ENCODE measurements at regions not wholly inside any gene's neighbourhood (a gene's known extent, or its start where the extent isn't known, plus 50 kb on each side); places are given as distances from the start of the nearest gene placed in this dataset.

DNA sequence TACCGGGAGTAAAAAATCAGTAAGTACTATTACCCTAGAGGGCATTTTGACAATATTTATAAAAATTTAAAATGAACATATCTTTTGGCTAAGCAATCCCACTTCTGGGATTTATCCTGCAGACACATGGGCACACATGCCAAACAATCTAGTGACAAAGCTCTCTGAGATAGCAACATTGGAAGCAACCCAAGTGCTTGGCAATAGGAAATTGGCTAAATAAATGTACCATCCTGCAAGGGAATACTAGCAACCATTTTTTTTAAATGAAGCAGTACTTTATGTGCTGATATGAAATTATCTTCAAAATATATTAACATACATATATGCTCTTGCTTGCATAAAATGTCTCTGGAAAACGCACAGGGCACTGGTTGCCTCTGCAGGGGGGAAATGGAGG, 133.8 kb downstream of the SNX5 start:
- Histone ChIP-seq H3K9ac (ENCODE audit: low read length) (peak overlapping the region; percentile 42; the same call in 1 of the 2 replicates), H3K9me2 (ENCODE audit: insufficient read depth) (no peaks in the 10 kb centered on the region), H3K36me3 (ENCODE audit: control insufficient read depth in 1 of 2, insufficient read depth in 2 of 2, low read length in 2 of 2) (no peaks in the 10 kb centered on the region), H3K4me3 (replicated peaks in 1 of 2; ENCODE audit: low read depth in 1 of 2, low read length in 2 of 2) (0 out of 4 replicates have a peak overlapping the region, but pooled peaks of 1 of the 2 experiments have one; percentile 28), H3K4me1 (ENCODE audit: control insufficient read depth in 1 of 2, insufficient read depth in 2 of 2, low read length in 2 of 2) (peaks cover 30 to 43% of the 10 kb centered on the region in 2 experiments), H3K9me3 (ENCODE audit: control insufficient read depth in 1 of 2, insufficient read depth in 1 of 2, low read depth in 1 of 2, low read length in 2 of 2) (no peaks in the 10 kb centered on the region), H3K79me2 (ENCODE audit: insufficient read depth, low read length) (no peaks in the 10 kb centered on the region), H3K27ac (ENCODE audit: low read depth, low read length) (peak overlapping the region; percentile 49; the same call in 1 of the 2 replicates), H3K4me2 (ENCODE audit: low read length) (peak overlapping the region; percentile 65), H3K27me3 (ENCODE audit: insufficient read depth, low read length) (no peaks in the 10 kb centered on the region), H4K20me1 (ENCODE audit: insufficient read depth) (no peaks in the 10 kb centered on the region), H2AFZ (ENCODE audit: low read depth, low read length, poor library complexity, severe bottlenecking) (peak overlapping the region; percentile 87)
- ChIA-PET CTCF (no interaction called here), RAD21 (ENCODE audit: low non-redundant PET in 1 of 2, low total read pairs in 2 of 2, uncharacterized antibody in 2 of 2, unreplicated experiment in 2 of 2) (no interaction called here), POLR2A (interaction anchor here (1.0 kb wide), 1 partner anchor 9 kb away, joined by 3 read pairs; no protein-coding TSS in a partner anchor)
- DNase-seq (ENCODE audit: low read depth, low spot score): no peak
- ATAC-seq: peak; percentile 24; the same call in 1 of the 2 replicates
- TF ChIP-seq EZH2phosphoT487 (IDR thresholded peaks at IDR 0.05; ENCODE audit: borderline replicate concordance) (no peak), SIN3A (IDR thresholded peaks at IDR 0.05; ENCODE audit: low read depth) (no peak), ZFX (IDR thresholded peaks at IDR 0.05) (no peak), CEBPB (IDR thresholded peaks at IDR 0.05; ENCODE audit: low read depth) (no peak), RAD21 (IDR thresholded peaks at IDR 0.05; ENCODE audit: low read depth) (no peak), FOSL1 (IDR thresholded peaks at IDR 0.05; ENCODE audit: low read depth) (no peak), SP1 (IDR thresholded peaks at IDR 0.05; ENCODE audit: low read depth) (no peak), POLR2AphosphoS5 (IDR thresholded peaks at IDR 0.05; ENCODE audit: low read depth, low read length) (no peak), JUND (IDR thresholded peaks at IDR 0.05) (no peak), YY1 (IDR thresholded peaks at IDR 0.05; ENCODE audit: extremely low read depth, insufficient replicate concordance, low read depth, low read length) (no peak)
- TF ChIP-seq, protein P1, sequence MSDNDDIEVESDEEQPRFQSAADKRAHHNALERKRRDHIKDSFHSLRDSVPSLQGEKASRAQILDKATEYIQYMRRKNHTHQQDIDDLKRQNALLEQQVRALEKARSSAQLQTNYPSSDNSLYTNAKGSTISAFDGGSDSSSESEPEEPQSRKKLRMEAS (IDR thresholded peaks at IDR 0.05): no peak
- TF ChIP-seq, protein P2, sequence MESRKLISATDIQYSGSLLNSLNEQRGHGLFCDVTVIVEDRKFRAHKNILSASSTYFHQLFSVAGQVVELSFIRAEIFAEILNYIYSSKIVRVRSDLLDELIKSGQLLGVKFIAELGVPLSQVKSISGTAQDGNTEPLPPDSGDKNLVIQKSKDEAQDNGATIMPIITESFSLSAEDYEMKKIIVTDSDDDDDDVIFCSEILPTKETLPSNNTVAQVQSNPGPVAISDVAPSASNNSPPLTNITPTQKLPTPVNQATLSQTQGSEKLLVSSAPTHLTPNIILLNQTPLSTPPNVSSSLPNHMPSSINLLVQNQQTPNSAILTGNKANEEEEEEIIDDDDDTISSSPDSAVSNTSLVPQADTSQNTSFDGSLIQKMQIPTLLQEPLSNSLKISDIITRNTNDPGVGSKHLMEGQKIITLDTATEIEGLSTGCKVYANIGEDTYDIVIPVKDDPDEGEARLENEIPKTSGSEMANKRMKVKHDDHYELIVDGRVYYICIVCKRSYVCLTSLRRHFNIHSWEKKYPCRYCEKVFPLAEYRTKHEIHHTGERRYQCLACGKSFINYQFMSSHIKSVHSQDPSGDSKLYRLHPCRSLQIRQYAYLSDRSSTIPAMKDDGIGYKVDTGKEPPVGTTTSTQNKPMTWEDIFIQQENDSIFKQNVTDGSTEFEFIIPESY (IDR thresholded peaks at IDR 0.05; ENCODE audit: extremely low read depth, insufficient replicate concordance, low read length): no peak
- TF ChIP-seq, protein P3, sequence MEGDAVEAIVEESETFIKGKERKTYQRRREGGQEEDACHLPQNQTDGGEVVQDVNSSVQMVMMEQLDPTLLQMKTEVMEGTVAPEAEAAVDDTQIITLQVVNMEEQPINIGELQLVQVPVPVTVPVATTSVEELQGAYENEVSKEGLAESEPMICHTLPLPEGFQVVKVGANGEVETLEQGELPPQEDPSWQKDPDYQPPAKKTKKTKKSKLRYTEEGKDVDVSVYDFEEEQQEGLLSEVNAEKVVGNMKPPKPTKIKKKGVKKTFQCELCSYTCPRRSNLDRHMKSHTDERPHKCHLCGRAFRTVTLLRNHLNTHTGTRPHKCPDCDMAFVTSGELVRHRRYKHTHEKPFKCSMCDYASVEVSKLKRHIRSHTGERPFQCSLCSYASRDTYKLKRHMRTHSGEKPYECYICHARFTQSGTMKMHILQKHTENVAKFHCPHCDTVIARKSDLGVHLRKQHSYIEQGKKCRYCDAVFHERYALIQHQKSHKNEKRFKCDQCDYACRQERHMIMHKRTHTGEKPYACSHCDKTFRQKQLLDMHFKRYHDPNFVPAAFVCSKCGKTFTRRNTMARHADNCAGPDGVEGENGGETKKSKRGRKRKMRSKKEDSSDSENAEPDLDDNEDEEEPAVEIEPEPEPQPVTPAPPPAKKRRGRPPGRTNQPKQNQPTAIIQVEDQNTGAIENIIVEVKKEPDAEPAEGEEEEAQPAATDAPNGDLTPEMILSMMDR (IDR thresholded peaks at IDR 0.05 in 2 of 3, conservative IDR thresholded peaks at IDR 0.05 in 1 of 3; ENCODE audit: borderline replicate concordance in 1 of 3, insufficient read depth in 1 of 3, low read depth in 2 of 3, low read length in 2 of 3): no peak
- intact Hi-C loops (cut with micrococcal nuclease): no loop called here
- no TSS peak for BruUV-seq (replicated peaks)

Measured in HCT116 (cell line).